Peyer's patch (tissue), 4 donors: ENCODE measurements at regions not wholly inside any gene's neighbourhood (a gene's known extent, or its start where the extent isn't known, plus 50 kb on each side); places are given as distances from the start of the nearest gene placed in this dataset.
A peak's percentile ranks its signal among the peaks of the same experiment; 100 is the strongest.

ENCODE experiments used
- DNase-seq, 3 donors: peaks; one replicate each; pipeline ENCODE4 v3.0.0-alpha.2; 2017 to 2019
- H3K27ac ChIP-seq, 4 donors: fragments of 200-600 bp; sonication (generic); one replicate each; pipeline ENCODE4 v1.5.1; 2016 to 2019
- H3K27me3 ChIP-seq, 2 donors: fragments of 200-600 bp; sonication (generic); one replicate each; pipeline ENCODE4 v1.5.1; 2019
- H3K36me3 ChIP-seq, 3 donors: fragments of 200-600 bp; sonication (generic); one replicate each; pipeline ENCODE4 v1.5.1; 2016 to 2019
- H3K4me1 ChIP-seq, 4 donors: fragments of 200-600 bp; sonication (generic); one replicate each; pipeline ENCODE4 v1.5.1; 2016 to 2019
- H3K4me3 ChIP-seq, 4 donors: fragments of 200-600 bp; sonication (generic); 1 replicate in 3 of 4; 2 replicates in 1 of 4; pipeline ENCODE4 v1.5.1; 2016 to 2019; ENCODE audit warnings: mild to moderate bottlenecking in 1 of 4
- H3K9me3 ChIP-seq, 4 donors: fragments of 200-600 bp; sonication (generic); one replicate each; pipeline ENCODE4 v1.5.1; 2016 to 2019; ENCODE audit warnings: mild to moderate bottlenecking in 1 of 4
- POLR2A ChIP-seq, 2 donors: fragments of 450-650 bp; IDR thresholded peaks; one replicate each; pipeline ENCODE4 v1.5.1; 2017; ENCODE audit warnings: antibody characterized with exemption in 2 of 2, mild to moderate bottlenecking in 2 of 2, moderate library complexity in 2 of 2
- TF ChIP-seq, protein P1 (sequence below), 6 experiments: fragments of 450-650 bp in 4 of 6; fragments of 200-600 bp in 2 of 6; sonication (generic) in 1 of 6; IDR thresholded peaks; one replicate each; pipeline ENCODE4 v1.5.1; 2017 to 2019; ENCODE audit warnings: antibody characterized with exemption in 6 of 6, mild to moderate bottlenecking in 3 of 6, moderate library complexity in 1 of 6

DNA sequence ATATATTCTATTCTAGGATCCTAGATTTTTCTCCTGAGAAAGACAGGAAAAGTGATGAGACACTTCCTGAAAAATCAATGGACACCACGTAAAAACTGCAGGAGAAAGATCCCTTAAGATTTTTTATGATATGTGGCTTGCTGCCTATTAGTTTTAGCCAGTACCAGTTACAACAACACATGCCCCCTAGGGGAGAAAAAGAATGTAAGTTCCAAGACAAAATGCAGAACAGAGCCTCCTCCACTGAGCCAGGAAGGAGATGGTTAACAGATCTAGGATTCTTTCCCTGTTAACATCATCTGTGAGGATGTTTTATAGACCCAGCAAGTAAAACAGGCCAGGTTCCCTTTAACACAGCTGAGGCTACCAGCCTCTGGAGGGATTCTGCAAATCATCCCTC is 574.7 kb downstream of the TLE4 start:
- Histone ChIP-seq H3K36me3 (no peaks in the 10 kb centered on the region), H3K9me3 (no peaks in the 10 kb centered on the region), H3K27ac (no peak overlapping the region), H3K27me3 (no peaks in the 10 kb centered on the region), H3K4me3 (no peak overlapping the region), H3K4me1 (no peaks in the 10 kb centered on the region)
- DNase-seq, result no peak
- TF ChIP-seq, protein P1, sequence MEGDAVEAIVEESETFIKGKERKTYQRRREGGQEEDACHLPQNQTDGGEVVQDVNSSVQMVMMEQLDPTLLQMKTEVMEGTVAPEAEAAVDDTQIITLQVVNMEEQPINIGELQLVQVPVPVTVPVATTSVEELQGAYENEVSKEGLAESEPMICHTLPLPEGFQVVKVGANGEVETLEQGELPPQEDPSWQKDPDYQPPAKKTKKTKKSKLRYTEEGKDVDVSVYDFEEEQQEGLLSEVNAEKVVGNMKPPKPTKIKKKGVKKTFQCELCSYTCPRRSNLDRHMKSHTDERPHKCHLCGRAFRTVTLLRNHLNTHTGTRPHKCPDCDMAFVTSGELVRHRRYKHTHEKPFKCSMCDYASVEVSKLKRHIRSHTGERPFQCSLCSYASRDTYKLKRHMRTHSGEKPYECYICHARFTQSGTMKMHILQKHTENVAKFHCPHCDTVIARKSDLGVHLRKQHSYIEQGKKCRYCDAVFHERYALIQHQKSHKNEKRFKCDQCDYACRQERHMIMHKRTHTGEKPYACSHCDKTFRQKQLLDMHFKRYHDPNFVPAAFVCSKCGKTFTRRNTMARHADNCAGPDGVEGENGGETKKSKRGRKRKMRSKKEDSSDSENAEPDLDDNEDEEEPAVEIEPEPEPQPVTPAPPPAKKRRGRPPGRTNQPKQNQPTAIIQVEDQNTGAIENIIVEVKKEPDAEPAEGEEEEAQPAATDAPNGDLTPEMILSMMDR (IDR thresholded peaks at IDR 0.05), result no peak
- TF ChIP-seq POLR2A (IDR thresholded peaks at IDR 0.05), result no peak

DNA sequence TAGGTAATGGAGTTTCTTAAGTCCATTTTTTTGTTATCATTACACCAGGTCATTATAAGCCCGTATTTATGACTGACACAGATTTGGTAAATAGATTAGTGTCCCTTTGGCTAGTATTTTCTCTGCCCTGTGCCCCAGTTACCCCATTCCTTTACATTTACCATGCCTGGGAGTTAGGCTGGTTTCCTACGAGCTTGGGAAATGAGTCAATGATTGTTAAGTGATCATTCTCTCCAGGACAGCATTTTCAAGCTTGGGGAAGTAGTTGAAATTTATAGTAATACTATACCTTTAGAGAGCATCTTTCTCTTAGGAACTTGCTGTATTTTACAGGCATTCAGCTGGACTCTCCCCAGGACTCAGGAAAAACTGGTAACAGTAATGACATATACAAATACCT is 573.1 kb downstream of the TLE4 start:
- no peaks in the 10 kb centered on the region for H3K27me3 ChIP-seq
- H3K27ac ChIP-seq, result no peak overlapping the region
- H3K4me1 ChIP-seq, result no peaks in the 10 kb centered on the region
- no peaks in the 10 kb centered on the region for H3K9me3 ChIP-seq
- no peak for DNase-seq
- no peak overlapping the region for H3K4me3 ChIP-seq
- no peak for TF ChIP-seq POLR2A (IDR thresholded peaks at IDR 0.05)
- TF ChIP-seq, protein P1 (IDR thresholded peaks at IDR 0.05), result no peak
- H3K36me3 ChIP-seq, result no peaks in the 10 kb centered on the region

- no peak overlapping the region for H3K27ac ChIP-seq
- TF ChIP-seq POLR2A (IDR thresholded peaks at IDR 0.05), result no peak
- TF ChIP-seq, protein P1 (IDR thresholded peaks at IDR 0.05), result no peak
- no peaks in the 10 kb centered on the region for H3K9me3 ChIP-seq
- H3K4me3 ChIP-seq, result no peak overlapping the region
- no peaks in the 10 kb centered on the region for H3K27me3 ChIP-seq
- H3K4me1 ChIP-seq, result no peaks in the 10 kb centered on the region
- H3K36me3 ChIP-seq, result no peaks in the 10 kb centered on the region
- DNase-seq, result no peak
Observed at GRCh38 chr9:80144406-80144805, 572.6 kb downstream of the TLE4 start.

DNA sequence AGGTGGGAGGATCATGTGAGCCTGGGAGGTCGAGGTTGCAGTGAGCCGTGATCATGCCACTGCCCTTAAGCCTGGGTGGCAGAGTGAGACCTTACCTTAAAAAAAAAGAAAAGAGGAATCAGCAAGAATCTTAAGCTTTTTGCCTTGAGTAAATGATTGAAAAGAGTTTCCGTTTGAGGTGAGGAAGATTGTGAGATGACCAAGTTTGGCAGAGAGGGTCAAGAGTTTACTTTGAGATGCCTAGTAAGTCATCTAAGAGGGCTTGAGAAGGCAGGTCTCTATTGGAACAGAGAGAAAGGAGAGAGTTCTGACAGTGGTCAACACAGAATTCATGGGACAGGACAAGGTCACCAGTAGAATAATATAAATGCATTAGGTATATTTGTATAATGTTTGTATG is 572.1 kb downstream of the TLE4 start:
- Histone ChIP-seq H3K27me3 (no peaks in the 10 kb centered on the region), H3K9me3 (no peaks in the 10 kb centered on the region), H3K4me3 (no peak overlapping the region), H3K27ac (no peak overlapping the region), H3K36me3 (no peaks in the 10 kb centered on the region), H3K4me1 (no peaks in the 10 kb centered on the region)
- no peak for DNase-seq
- TF ChIP-seq POLR2A (IDR thresholded peaks at IDR 0.05), result no peak
- TF ChIP-seq, protein P1 (IDR thresholded peaks at IDR 0.05), result no peak

DNA sequence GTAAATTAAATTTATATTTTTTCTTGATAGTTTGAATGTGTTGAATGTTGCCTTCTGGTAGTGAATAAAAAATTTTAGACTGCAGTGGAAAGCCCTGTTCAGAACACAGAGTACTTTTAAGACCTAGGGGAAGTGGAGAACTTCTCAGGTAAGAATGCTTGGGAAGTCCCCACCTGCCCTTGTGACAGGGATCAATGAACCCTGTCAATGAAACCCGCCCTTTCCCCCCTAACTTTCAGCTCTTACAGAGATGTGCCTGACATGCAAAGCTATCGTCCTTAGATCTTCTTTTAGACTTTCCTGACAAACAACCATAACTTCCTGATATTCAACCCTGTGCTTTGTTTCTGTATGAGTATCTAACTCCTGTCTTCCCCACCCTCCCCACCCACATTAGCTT is 562.7 kb downstream of the TLE4 start:
- Histone ChIP-seq H3K4me1 (no peaks in the 10 kb centered on the region), H3K27ac (peak overlapping the region in 1 of 4 donors; percentile 55), H3K4me3 (no peak overlapping the region), H3K9me3 (no peaks in the 10 kb centered on the region), H3K36me3 (no peaks in the 10 kb centered on the region), H3K27me3 (no peaks in the 10 kb centered on the region)
- TF ChIP-seq, protein P1 (IDR thresholded peaks at IDR 0.05), result no peak
- no peak for TF ChIP-seq POLR2A (IDR thresholded peaks at IDR 0.05)
- DNase-seq, result peak in 2 of 3 donors; percentile 62 to 74

GRCh38 chr9:80131627-80132026 is 559.9 kb downstream of the TLE4 start:
- Histone ChIP-seq H3K36me3 (no peaks in the 10 kb centered on the region), H3K4me3 (no peak overlapping the region), H3K9me3 (no peaks in the 10 kb centered on the region)

More at GRCh38 chr9:80131627-80132026, 559.9 kb downstream of the TLE4 start:
- Histone ChIP-seq H3K4me1 (no peaks in the 10 kb centered on the region), H3K27ac (no peak overlapping the region), H3K27me3 (no peaks in the 10 kb centered on the region)
- DNase-seq, result no peak
- TF ChIP-seq, protein P1 (IDR thresholded peaks at IDR 0.05), result no peak
- no peak for TF ChIP-seq POLR2A (IDR thresholded peaks at IDR 0.05)
